HepG2 (cell line): ENCODE measurements at regions not wholly inside any gene's neighbourhood (a gene's known extent, or its start where the extent isn't known, plus 50 kb on each side); places are given as distances from the start of the nearest gene placed in this dataset.

ENCODE experiments used
- ATAC-seq: fragments of 200-7000 bp; cut with Tn5 transposase; 3 replicates; pipeline ENCODE4 v1.9.1; 2020; ENCODE audit warnings: mild to moderate bottlenecking, moderate library complexity
- BruUV-seq: library from RNA; stranded (reverse); fragments of 400-500 nt; replicated peaks from 2 replicates; lab custom pipeline; 2021; lab: Mats Ljungman, UMichigan
- CTCF ChIA-PET: fragments of 300-600 bp; formaldehyde crosslinking; extraction: SDS; loops from one replicate; lab custom pipeline; 2021; ENCODE audit warnings: low total read pairs, inconsistent platforms, low intra/inter-chr PET ratio; lab: Yijun Ruan, JAX
- POLR2A ChIA-PET: fragments of 350-600 bp; sonication (Branson Sonifier 250); formaldehyde crosslinking; loops from one replicate; lab custom pipeline; 2020; ENCODE audit warnings: antibody characterized with exemption, inconsistent platforms; lab: Yijun Ruan, JAX
- DNase-seq: peaks from one replicate; pipeline ENCODE4 v3.0.0-alpha.2; 2015; ENCODE audit warnings: low spot score
- FAIRE-seq: peaks from 3 replicates; lab custom pipeline; 2011; peaks lifted over from hg19 to GRCh38; lab: Jason Lieb, UNC
- H2AFZ ChIP-seq: one replicate; pipeline ENCODE4 v1.6.1; 2011; ENCODE audit warnings: low read length, inconsistent platforms
- H3K27ac ChIP-seq: fragments of 300-600 bp; 3 replicates; pipeline ENCODE4 v1.8.0; 2011; ENCODE audit warnings: mixed run types, mild to moderate bottlenecking, mixed read lengths, low read length, inconsistent platforms; ENCODE audit not compliant: insufficient read depth; ENCODE audit errors: extremely low read length
- H3K27me3 ChIP-seq, 2 experiments: fragments of 200-600 bp in 1 of 2; 2 replicates in 1 of 2; 3 replicates in 1 of 2; pipeline versions ENCODE4 v1.6.0 to v1.8.0; 2011; ENCODE audit warnings: low read length in 2 of 2, mild to moderate bottlenecking in 2 of 2, moderate library complexity in 2 of 2, inconsistent platforms in 1 of 2; ENCODE audit not compliant: insufficient read depth in 2 of 2, control insufficient read depth in 1 of 2
- H3K36me3 ChIP-seq, 2 experiments: fragments of 200-600 bp in 1 of 2; replicated peaks in 1 of 2; 2 replicates in 1 of 2; 3 replicates in 1 of 2; pipeline versions ENCODE4 v1.5.1 to v1.8.0; 2011; ENCODE audit warnings: low read length in 2 of 2, inconsistent platforms in 1 of 2; ENCODE audit not compliant: insufficient read depth in 2 of 2, control insufficient read depth in 1 of 2
- H3K4me1 ChIP-seq: 2 replicates; pipeline ENCODE4 v1.5.1; 2012; ENCODE audit warnings: low read length, inconsistent platforms; ENCODE audit not compliant: insufficient read depth
- H3K4me2 ChIP-seq: 2 replicates; pipeline ENCODE4 v1.6.0; 2011; ENCODE audit warnings: low read depth, low read length, inconsistent platforms
- H3K4me3 ChIP-seq, 3 experiments: fragments of 200-600 bp in 1 of 3; sonication (generic), shearing (Covaris generic) in 1 of 3; replicated peaks in 1 of 3; 2 replicates each; pipeline ENCODE4 v1.5.1; 2011 to 2016; ENCODE audit warnings: low read length in 3 of 3, inconsistent platforms in 2 of 3, low read depth in 2 of 3, mild to moderate bottlenecking in 2 of 3, control low read depth in 1 of 3, mixed read lengths in 1 of 3; ENCODE audit not compliant: insufficient read depth in 1 of 3
- H3K79me2 ChIP-seq: one replicate; pipeline ENCODE4 v1.6.1; 2011; ENCODE audit warnings: low read length, inconsistent platforms; ENCODE audit not compliant: insufficient read depth
- H3K9ac ChIP-seq: 2 replicates; pipeline ENCODE4 v1.6.0; 2011; ENCODE audit warnings: mild to moderate bottlenecking, low read depth, low read length, inconsistent platforms; ENCODE audit not compliant: insufficient read depth
- H3K9me3 ChIP-seq: 2 replicates; pipeline ENCODE4 v1.5.1; 2012; ENCODE audit warnings: mild to moderate bottlenecking, low read length
- H4K20me1 ChIP-seq: 2 replicates; pipeline ENCODE4 v1.6.0; 2011; ENCODE audit warnings: inconsistent platforms, mild to moderate bottlenecking, low read length, moderate library complexity; ENCODE audit not compliant: insufficient read depth
- BRD4 ChIP-seq: sonication (generic); formaldehyde crosslinking; IDR thresholded peaks from 2 replicates; pipeline ENCODE4 v1.4.0; 2020; ENCODE audit warnings: missing genetic modification reagents
- EED ChIP-seq: sonication (generic); formaldehyde crosslinking; IDR thresholded peaks from 2 replicates; pipeline ENCODE4 v1.5.0; 2020; ENCODE audit warnings: mild to moderate bottlenecking, missing genetic modification reagents
- KLF9 ChIP-seq: IDR thresholded peaks from 2 replicates; pipeline ENCODE4 v1.6.1; 2016; ENCODE audit warnings: low read depth
- NFE2 ChIP-seq: sonication (generic); formaldehyde crosslinking; IDR thresholded peaks from 2 replicates; pipeline ENCODE4 v1.4.0; 2020; ENCODE audit warnings: missing genetic modification reagents
- SIN3A ChIP-seq: IDR thresholded peaks from 2 replicates; pipeline ENCODE4 v1.6.1; 2011; ENCODE audit warnings: low read depth, mild to moderate bottlenecking, control low read depth, low read length, borderline replicate concordance
- ZBTB49 ChIP-seq: sonication (generic); formaldehyde crosslinking; IDR thresholded peaks from 2 replicates; pipeline ENCODE4 v1.4.0; 2020; ENCODE audit warnings: missing genetic modification reagents, borderline replicate concordance
- ZNF564 ChIP-seq: sonication (generic); formaldehyde crosslinking; IDR thresholded peaks from 2 replicates; pipeline ENCODE4 v1.8.1; 2023; ENCODE audit warnings: mild to moderate bottlenecking, missing genetic modification reagents
- ZNF670 ChIP-seq: sonication (generic); formaldehyde crosslinking; IDR thresholded peaks from 2 replicates; pipeline ENCODE4 v1.8.0; 2022; ENCODE audit warnings: mild to moderate bottlenecking, missing genetic modification reagents, borderline replicate concordance
- WGBS: methylation state at CpG from one replicate; pipeline ENCODE4 v1.1.6; 2017; ENCODE audit warnings: low lambda C conversion rate; 5-methylcytosine and 5-hydroxymethylcytosine counted together
- in situ Hi-C: cut with HindIII; loops from 2 replicates; pipeline ENCODE4 v1.10.0; 2017; ENCODE audit warnings: low pct_unique_long_range_greater_than_20kb; ENCODE audit not compliant: extremely low pct_ligation_motif_present
- intact Hi-C: fragments of 100-400 bp; cut with micrococcal nuclease; formaldehyde crosslinking; loops from one replicate; pipeline ENCODE4 v1.10.0; 2022; ENCODE audit not compliant: unreplicated experiment

- TF ChIP-seq KLF9 (CRISPR knock-in tag) = no peak
- no peak for TF ChIP-seq NFE2 (CRISPR knock-in tag)
- no peak for TF ChIP-seq EED (CRISPR knock-in tag)
- TF ChIP-seq ZNF564 (CRISPR knock-in tag) = no peak
- TF ChIP-seq ZBTB49 (CRISPR knock-in tag) = no peak
- TF ChIP-seq BRD4 (CRISPR knock-in tag) = no peak
- TF ChIP-seq SIN3A = no peak
- no peak for TF ChIP-seq ZNF670 (CRISPR knock-in tag)
- CTCF ChIA-PET = no interaction called here
- H3K9ac ChIP-seq = no peak overlapping the region
- H3K4me2 ChIP-seq = no peak overlapping the region
- 93% methylated on average over 6 of the region's 6 CpGs for WGBS
- H3K9me3 ChIP-seq = no peaks in the 10 kb centered on the region
- no peak for ATAC-seq
- no peaks in the 10 kb centered on the region for H3K36me3 ChIP-seq
- peaks cover 78% of the 10 kb centered on the region for H3K4me1 ChIP-seq
- no peak for FAIRE-seq
- H3K4me3 ChIP-seq = no peak overlapping the region
- H4K20me1 ChIP-seq = no peaks in the 10 kb centered on the region
- no peak overlapping the region for H2AFZ ChIP-seq
- no peak for DNase-seq
- intact Hi-C loops (loop anchor here (5.0 kb wide), 1 partner anchor 115 kb away; no protein-coding TSS in a partner anchor), in situ Hi-C loops (no loop called here)
- BruUV-seq = no TSS peak
- POLR2A ChIA-PET = interaction anchor here (1.6 kb wide), 1 partner anchor 9 kb away, joined by 3 read pairs; no protein-coding TSS in a partner anchor
- H3K27me3 ChIP-seq = no peaks in the 10 kb centered on the region
- H3K27ac ChIP-seq = no peak overlapping the region
- no peaks in the 10 kb centered on the region for H3K79me2 ChIP-seq
Observed at GRCh38 chr10:78542141-78542489, 508.5 kb downstream of the RPS24 start.
